Fibroblast of mammary gland (primary cell): ENCODE measurements at regions not wholly inside any gene's neighbourhood (a gene's known extent, or its start where the extent isn't known, plus 50 kb on each side); places are given as distances from the start of the nearest gene placed in this dataset.

Experiments
- DNase-seq: peaks from one replicate; pipeline ENCODE4 v3.0.0-alpha.2; 2010; ENCODE audit warnings: low read depth
- H3K4me3 ChIP-seq: 2 replicates; pipeline ENCODE4 v1.5.1; 2011; ENCODE audit warnings: low read depth, mild to moderate bottlenecking, low read length, moderate library complexity; ENCODE audit not compliant: control insufficient read depth
- CTCF ChIP-seq: conservative IDR thresholded peaks from 2 replicates; pipeline ENCODE4 v1.5.1; 2011; ENCODE audit warnings: low read depth, low read length, inconsistent platforms; ENCODE audit not compliant: control insufficient read depth, insufficient read depth

- no peak for DNase-seq
- no peak overlapping the region for H3K4me3 ChIP-seq
Observed at GRCh38 chr10:130492266-130492934, 356.2 kb downstream of the GLRX3 start.

GRCh38 chr10:130493021-130493420 is 356.8 kb downstream of the GLRX3 start:
- TF ChIP-seq CTCF: no peak
- no peak for DNase-seq
- no peak overlapping the region for H3K4me3 ChIP-seq

More at GRCh38 chr10:130492266-130492934, 356.2 kb downstream of the GLRX3 start:
- no peak for TF ChIP-seq CTCF

- no peak for TF ChIP-seq CTCF
- no peak overlapping the region for H3K4me3 ChIP-seq
- DNase-seq: no peak
Observed at GRCh38 chr10:130493446-130494145, 357.4 kb downstream of the GLRX3 start.

GRCh38 chr10:130495116-130495862 is 359.1 kb downstream of the GLRX3 start:
- no peak for TF ChIP-seq CTCF
- DNase-seq: no peak

GRCh38 chr10:130495891-130496636 is 359.9 kb downstream of the GLRX3 start:
- H3K4me3 ChIP-seq: no peak overlapping the region
- DNase-seq: peak; percentile 8
- no peak for TF ChIP-seq CTCF

More at GRCh38 chr10:130495116-130495862, 359.1 kb downstream of the GLRX3 start:
- no peak overlapping the region for H3K4me3 ChIP-seq

GRCh38 chr10:130497056-130498010 is 361.1 kb downstream of the GLRX3 start:
- H3K4me3 ChIP-seq: no peak overlapping the region
- no peak for TF ChIP-seq CTCF
- no peak for DNase-seq
